HUES48 (cell line): ENCODE measurements at regions not wholly inside any gene's neighbourhood (a gene's known extent, or its start where the extent isn't known, plus 50 kb on each side); places are given as distances from the start of the nearest gene placed in this dataset.

Experiments
- H3K27ac ChIP-seq: one replicate; pipeline ENCODE4 v1.7.0; 2013; ENCODE audit warnings: low read depth, low read length, inconsistent platforms
- H3K27me3 ChIP-seq: 2 replicates; pipeline ENCODE4 v1.6.1; 2013; ENCODE audit warnings: mild to moderate bottlenecking, low read length; ENCODE audit not compliant: control insufficient read depth, insufficient read depth
- H3K36me3 ChIP-seq: 2 replicates; pipeline ENCODE4 v1.6.1; 2013; ENCODE audit warnings: low read length; ENCODE audit not compliant: control insufficient read depth, insufficient read depth
- H3K4me1 ChIP-seq: 2 replicates; pipeline ENCODE4 v1.6.1; 2013; ENCODE audit warnings: mild to moderate bottlenecking, low read length; ENCODE audit not compliant: control insufficient read depth, insufficient read depth
- H3K4me3 ChIP-seq: 2 replicates; pipeline ENCODE4 v1.5.1; 2013; ENCODE audit warnings: mild to moderate bottlenecking, low read depth, low read length
- H3K9ac ChIP-seq: 2 replicates; pipeline ENCODE4 v1.6.1; 2013; ENCODE audit warnings: mild to moderate bottlenecking, low read depth, low read length, moderate library complexity
- H3K9me3 ChIP-seq: 2 replicates; pipeline ENCODE4 v1.6.1; 2013; ENCODE audit warnings: low read length; ENCODE audit not compliant: control insufficient read depth, insufficient read depth

- Histone ChIP-seq H3K4me1 (no peaks in the 10 kb centered on the region), H3K27ac (no peak overlapping the region), H3K27me3 (no peaks in the 10 kb centered on the region; the same call in 1 of the 2 replicates), H3K36me3 (no peaks in the 10 kb centered on the region), H3K9ac (no peak overlapping the region), H3K9me3 (no peaks in the 10 kb centered on the region), H3K4me3 (no peak overlapping the region)
These were observed 118.2 kb upstream of the ADAMTS9 start for GRCh38 chr3:64805978-64806377.

GRCh38 chr3:64805248-64805647, 117.4 kb upstream of the ADAMTS9 start:
- Histone ChIP-seq H3K4me1 (no peaks in the 10 kb centered on the region), H3K36me3 (no peaks in the 10 kb centered on the region), H3K9me3 (no peaks in the 10 kb centered on the region), H3K9ac (no peak overlapping the region), H3K4me3 (no peak overlapping the region), H3K27ac (no peak overlapping the region), H3K27me3 (no peaks in the 10 kb centered on the region; the same call in 1 of the 2 replicates)

- no peaks in the 10 kb centered on the region; the same call in 1 of the 2 replicates for H3K27me3 ChIP-seq
- no peak overlapping the region for H3K9ac ChIP-seq
- H3K4me1 ChIP-seq, result peaks cover 2% of the 10 kb centered on the region; the same call in 1 of the 2 replicates
- no peaks in the 10 kb centered on the region for H3K9me3 ChIP-seq
- H3K36me3 ChIP-seq, result no peaks in the 10 kb centered on the region
- H3K4me3 ChIP-seq, result no peak overlapping the region
- no peak overlapping the region for H3K27ac ChIP-seq
These were observed 115.7 kb upstream of the ADAMTS9 start for GRCh38 chr3:64803469-64803868.

GRCh38 chr3:64802460-64802859, 114.7 kb upstream of the ADAMTS9 start:
- H3K9ac ChIP-seq, result no peak overlapping the region
- no peaks in the 10 kb centered on the region for H3K36me3 ChIP-seq
- no peak overlapping the region for H3K27ac ChIP-seq
- H3K27me3 ChIP-seq, result no peaks in the 10 kb centered on the region; the same call in 1 of the 2 replicates
- no peaks in the 10 kb centered on the region for H3K9me3 ChIP-seq
- no peak overlapping the region for H3K4me3 ChIP-seq
- H3K4me1 ChIP-seq, result peaks cover 2% of the 10 kb centered on the region; the same call in 1 of the 2 replicates

- Histone ChIP-seq H3K4me3 (no peak overlapping the region), H3K36me3 (no peaks in the 10 kb centered on the region), H3K9ac (no peak overlapping the region), H3K9me3 (no peaks in the 10 kb centered on the region), H3K4me1 (peaks cover 2% of the 10 kb centered on the region; the same call in 1 of the 2 replicates), H3K27me3 (no peaks in the 10 kb centered on the region; the same call in 1 of the 2 replicates), H3K27ac (no peak overlapping the region)
These were observed 114.1 kb upstream of the ADAMTS9 start for GRCh38 chr3:64801856-64802255.

GRCh38 chr3:64799606-64800005, 111.8 kb upstream of the ADAMTS9 start:
- no peaks in the 10 kb centered on the region for H3K36me3 ChIP-seq
- H3K4me1 ChIP-seq, result peaks cover 2% of the 10 kb centered on the region; the same call in 1 of the 2 replicates
- H3K9ac ChIP-seq, result no peak overlapping the region
- H3K4me3 ChIP-seq, result no peak overlapping the region
- H3K27me3 ChIP-seq, result no peaks in the 10 kb centered on the region
- no peaks in the 10 kb centered on the region for H3K9me3 ChIP-seq
- no peak overlapping the region for H3K27ac ChIP-seq

GRCh38 chr3:64798316-64798715, 110.5 kb upstream of the ADAMTS9 start:
- no peak overlapping the region for H3K27ac ChIP-seq
- H3K4me3 ChIP-seq, result no peak overlapping the region
- no peaks in the 10 kb centered on the region for H3K36me3 ChIP-seq
- no peak overlapping the region for H3K9ac ChIP-seq
- peaks cover 2% of the 10 kb centered on the region; the same call in 1 of the 2 replicates for H3K4me1 ChIP-seq
- no peaks in the 10 kb centered on the region for H3K9me3 ChIP-seq
- H3K27me3 ChIP-seq, result no peaks in the 10 kb centered on the region

- H3K4me3 ChIP-seq, result no peak overlapping the region
- H3K36me3 ChIP-seq, result no peaks in the 10 kb centered on the region
- no peak overlapping the region for H3K9ac ChIP-seq
- no peaks in the 10 kb centered on the region for H3K9me3 ChIP-seq
- no peaks in the 10 kb centered on the region for H3K27me3 ChIP-seq
- peaks cover 2% of the 10 kb centered on the region; the same call in 1 of the 2 replicates for H3K4me1 ChIP-seq
- no peak overlapping the region for H3K27ac ChIP-seq
These were observed 109.0 kb upstream of the ADAMTS9 start for GRCh38 chr3:64796607-64797399.

- Histone ChIP-seq H3K36me3 (no peaks in the 10 kb centered on the region), H3K27me3 (no peaks in the 10 kb centered on the region), H3K9me3 (no peaks in the 10 kb centered on the region), H3K4me1 (no peaks in the 10 kb centered on the region), H3K9ac (no peak overlapping the region), H3K4me3 (no peak overlapping the region), H3K27ac (no peak overlapping the region)
These were observed 104.6 kb upstream of the ADAMTS9 start for GRCh38 chr3:64792445-64792844.

GRCh38 chr3:64789111-64789510, 101.3 kb upstream of the ADAMTS9 start:
- Histone ChIP-seq H3K4me1 (no peaks in the 10 kb centered on the region), H3K27ac (no peak overlapping the region), H3K36me3 (no peaks in the 10 kb centered on the region), H3K9ac (no peak overlapping the region), H3K27me3 (no peaks in the 10 kb centered on the region), H3K9me3 (no peaks in the 10 kb centered on the region), H3K4me3 (no peak overlapping the region)

- no peaks in the 10 kb centered on the region for H3K27me3 ChIP-seq
- H3K36me3 ChIP-seq, result no peaks in the 10 kb centered on the region
- H3K4me1 ChIP-seq, result no peaks in the 10 kb centered on the region
- no peak overlapping the region for H3K9ac ChIP-seq
- H3K9me3 ChIP-seq, result no peaks in the 10 kb centered on the region
- no peak overlapping the region for H3K4me3 ChIP-seq
- H3K27ac ChIP-seq, result no peak overlapping the region
These were observed 95.4 kb upstream of the ADAMTS9 start for GRCh38 chr3:64783200-64783599.
